Adrenal gland (tissue), 5 donors: ENCODE measurements at regions not wholly inside any gene's neighbourhood (a gene's known extent, or its start where the extent isn't known, plus 50 kb on each side); places are given as distances from the start of the nearest gene placed in this dataset.

Source experiments
- POLR2A ChIP-seq, 2 donors: fragments of 450-650 bp; IDR thresholded peaks; one replicate each; pipeline ENCODE4 v1.6.1; 2017; ENCODE audit warnings: antibody characterized with exemption in 2 of 2, mild to moderate bottlenecking in 2 of 2, moderate library complexity in 1 of 2
- TF ChIP-seq, protein P1 (sequence below), 6 experiments: fragments of 450-650 bp in 4 of 6; fragments of 200-600 bp in 2 of 6; sonication (generic) in 1 of 6; IDR thresholded peaks; 1 replicate in 5 of 6; 2 replicates in 1 of 6; pipeline versions ENCODE4 v1.5.1 to v1.8.0; 2016 to 2021; ENCODE audit warnings: antibody characterized with exemption in 6 of 6, mild to moderate bottlenecking in 2 of 6, moderate library complexity in 1 of 6
- donor health status: DM: no; HTN: no; CAD: no.

DNA sequence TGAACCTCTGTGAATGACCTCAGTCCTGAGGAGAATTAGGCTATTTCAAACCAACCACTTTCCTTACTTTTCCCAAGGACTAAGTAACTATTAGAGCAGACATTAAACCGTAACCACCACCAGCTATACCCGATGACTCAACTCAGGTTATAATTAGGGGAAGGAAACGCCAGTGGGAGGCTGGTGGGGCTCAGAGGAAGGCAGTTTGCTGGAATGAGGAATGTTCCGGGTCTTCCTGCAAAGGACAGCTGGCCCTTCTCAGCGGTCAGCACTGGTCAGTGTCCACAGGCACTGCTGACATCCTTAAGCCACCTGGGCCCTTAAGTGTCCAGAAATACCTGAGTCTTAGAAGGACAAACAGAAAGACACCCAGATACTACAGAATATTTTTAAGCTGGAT is 515.2 kb downstream of the MAFB start:
- TF ChIP-seq, protein P1, sequence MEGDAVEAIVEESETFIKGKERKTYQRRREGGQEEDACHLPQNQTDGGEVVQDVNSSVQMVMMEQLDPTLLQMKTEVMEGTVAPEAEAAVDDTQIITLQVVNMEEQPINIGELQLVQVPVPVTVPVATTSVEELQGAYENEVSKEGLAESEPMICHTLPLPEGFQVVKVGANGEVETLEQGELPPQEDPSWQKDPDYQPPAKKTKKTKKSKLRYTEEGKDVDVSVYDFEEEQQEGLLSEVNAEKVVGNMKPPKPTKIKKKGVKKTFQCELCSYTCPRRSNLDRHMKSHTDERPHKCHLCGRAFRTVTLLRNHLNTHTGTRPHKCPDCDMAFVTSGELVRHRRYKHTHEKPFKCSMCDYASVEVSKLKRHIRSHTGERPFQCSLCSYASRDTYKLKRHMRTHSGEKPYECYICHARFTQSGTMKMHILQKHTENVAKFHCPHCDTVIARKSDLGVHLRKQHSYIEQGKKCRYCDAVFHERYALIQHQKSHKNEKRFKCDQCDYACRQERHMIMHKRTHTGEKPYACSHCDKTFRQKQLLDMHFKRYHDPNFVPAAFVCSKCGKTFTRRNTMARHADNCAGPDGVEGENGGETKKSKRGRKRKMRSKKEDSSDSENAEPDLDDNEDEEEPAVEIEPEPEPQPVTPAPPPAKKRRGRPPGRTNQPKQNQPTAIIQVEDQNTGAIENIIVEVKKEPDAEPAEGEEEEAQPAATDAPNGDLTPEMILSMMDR (IDR thresholded peaks at IDR 0.05), result no peak
- TF ChIP-seq POLR2A (IDR thresholded peaks at IDR 0.05), result no peak
